AG04449 (cell line): ENCODE measurements at regions not wholly inside any gene's neighbourhood (a gene's known extent, or its start where the extent isn't known, plus 50 kb on each side); places are given as distances from the start of the nearest gene placed in this dataset.

Experiments used
- CTCF ChIA-PET: fragments of 350-600 bp; formaldehyde crosslinking; extraction: SDS; loops from one replicate; lab custom pipeline; 2021; ENCODE audit warnings: antibody characterized with exemption; lab: Yijun Ruan, JAX
- POLR2A ChIA-PET: fragments of 400-600, 350-600 bp; formaldehyde crosslinking; extraction: SDS; loops from one replicate; lab custom pipeline; 2020; ENCODE audit warnings: antibody characterized with exemption, inconsistent platforms; lab: Yijun Ruan, JAX
- DNase-seq: peaks from one replicate; pipeline ENCODE4 v3.0.0-alpha.2; 2010; ENCODE audit warnings: low read depth, low spot score
- H3K4me3 ChIP-seq: 2 replicates; pipeline ENCODE4 v1.5.1; 2011; ENCODE audit warnings: low read depth, mild to moderate bottlenecking, control low read depth, low read length
- TF ChIP-seq, protein P1 (sequence below): IDR thresholded peaks from one replicate; pipeline ENCODE4 v1.5.1; 2011; ENCODE audit warnings: mild to moderate bottlenecking, moderate library complexity, low read length, control low read depth, inconsistent platforms; ENCODE audit not compliant: insufficient read depth; ENCODE audit errors: missing control alignments

DNA sequence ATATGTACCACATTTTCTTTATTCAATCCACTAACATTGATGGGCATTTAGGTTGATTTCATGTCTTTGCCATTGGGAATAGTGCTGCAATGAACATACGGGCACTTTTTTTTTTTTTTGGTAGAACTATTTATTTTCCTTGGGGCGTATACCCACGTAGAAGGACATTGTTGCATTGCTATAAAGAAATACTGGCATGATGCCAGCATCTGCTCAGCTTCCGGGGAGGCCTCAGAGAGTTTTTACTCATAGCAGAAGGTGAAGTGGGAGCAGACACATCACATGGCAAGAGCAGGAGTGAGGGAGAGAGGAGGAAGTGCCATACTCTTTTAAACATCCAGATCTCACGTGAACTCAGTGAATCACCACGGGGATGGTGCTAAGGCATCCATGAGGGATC, 197.0 kb downstream of the SQOR start:
- no peak overlapping the region for H3K4me3 ChIP-seq
- DNase-seq, result no peak
- CTCF ChIA-PET, result no interaction called here
- POLR2A ChIA-PET, result no interaction called here
- TF ChIP-seq, protein P1, sequence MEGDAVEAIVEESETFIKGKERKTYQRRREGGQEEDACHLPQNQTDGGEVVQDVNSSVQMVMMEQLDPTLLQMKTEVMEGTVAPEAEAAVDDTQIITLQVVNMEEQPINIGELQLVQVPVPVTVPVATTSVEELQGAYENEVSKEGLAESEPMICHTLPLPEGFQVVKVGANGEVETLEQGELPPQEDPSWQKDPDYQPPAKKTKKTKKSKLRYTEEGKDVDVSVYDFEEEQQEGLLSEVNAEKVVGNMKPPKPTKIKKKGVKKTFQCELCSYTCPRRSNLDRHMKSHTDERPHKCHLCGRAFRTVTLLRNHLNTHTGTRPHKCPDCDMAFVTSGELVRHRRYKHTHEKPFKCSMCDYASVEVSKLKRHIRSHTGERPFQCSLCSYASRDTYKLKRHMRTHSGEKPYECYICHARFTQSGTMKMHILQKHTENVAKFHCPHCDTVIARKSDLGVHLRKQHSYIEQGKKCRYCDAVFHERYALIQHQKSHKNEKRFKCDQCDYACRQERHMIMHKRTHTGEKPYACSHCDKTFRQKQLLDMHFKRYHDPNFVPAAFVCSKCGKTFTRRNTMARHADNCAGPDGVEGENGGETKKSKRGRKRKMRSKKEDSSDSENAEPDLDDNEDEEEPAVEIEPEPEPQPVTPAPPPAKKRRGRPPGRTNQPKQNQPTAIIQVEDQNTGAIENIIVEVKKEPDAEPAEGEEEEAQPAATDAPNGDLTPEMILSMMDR, result no peak

DNA sequence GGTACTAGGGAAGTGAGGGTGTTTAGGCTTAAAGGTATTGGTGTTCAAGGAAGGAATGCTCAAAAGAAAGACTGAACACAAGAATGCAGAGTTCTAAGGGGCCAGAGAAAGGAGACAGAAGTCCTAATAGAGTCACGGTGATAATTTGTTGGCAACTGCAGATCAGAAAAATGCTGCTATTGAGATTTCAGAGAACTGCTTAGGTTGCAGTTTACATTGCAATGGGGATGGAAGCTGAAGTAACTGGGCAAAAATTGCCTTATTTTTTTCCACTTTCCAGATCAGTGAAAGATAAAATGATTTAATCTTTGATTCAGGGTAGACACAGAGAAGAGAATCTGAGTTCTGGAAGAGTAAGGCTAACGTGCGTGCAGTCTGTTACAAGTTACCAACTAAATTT, 199.8 kb downstream of the SQOR start:
- CTCF ChIA-PET, result no interaction called here
- no peak for DNase-seq
- H3K4me3 ChIP-seq, result no peak overlapping the region
- TF ChIP-seq, protein P1, result no peak
- POLR2A ChIA-PET, result no interaction called here

DNA sequence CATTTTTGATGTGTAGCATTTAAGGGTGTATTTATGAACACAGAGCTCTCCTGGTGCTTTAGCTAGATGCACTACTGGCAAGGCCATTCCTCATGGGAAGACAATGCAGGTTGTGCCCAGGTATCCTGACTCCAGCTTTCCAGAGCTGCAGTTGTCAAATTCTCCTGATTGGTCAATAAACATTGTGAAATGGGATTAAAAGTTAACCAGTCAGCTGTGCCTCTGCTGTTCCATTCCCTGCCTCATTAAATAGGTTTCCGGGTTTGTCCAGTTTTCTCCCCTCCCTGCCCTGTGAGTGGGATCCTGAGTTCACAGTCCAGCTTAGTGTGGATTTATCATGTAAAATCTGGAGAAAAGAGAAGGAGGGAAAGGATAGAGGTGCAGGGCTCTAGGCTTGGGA, 207.3 kb downstream of the SQOR start:
- H3K4me3 ChIP-seq, result no peak overlapping the region
- POLR2A ChIA-PET, result no interaction called here
- DNase-seq, result no peak
- TF ChIP-seq, protein P1, result no peak
- CTCF ChIA-PET, result no interaction called here

DNA sequence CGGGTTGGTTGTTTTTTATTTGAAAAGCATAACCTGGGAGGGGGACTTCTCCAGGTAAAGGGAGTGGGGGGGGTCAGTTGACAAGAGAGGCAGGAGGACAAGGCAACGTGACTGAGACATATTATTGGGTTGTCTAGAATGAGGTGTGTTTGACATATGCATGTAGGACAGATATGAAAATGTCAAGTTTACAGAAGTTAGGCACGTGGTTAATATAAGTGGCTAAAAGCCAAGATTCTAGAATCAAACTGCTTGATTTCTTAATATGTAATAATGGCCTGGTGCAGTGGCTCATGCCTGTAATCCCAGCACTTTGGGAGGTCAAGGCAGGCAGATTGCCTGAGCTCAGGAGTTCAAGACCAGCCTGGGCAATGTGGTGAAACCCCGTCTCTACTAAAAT, 212.8 kb downstream of the SQOR start:
- ChIA-PET POLR2A (no interaction called here), CTCF (no interaction called here)
- no peak overlapping the region for H3K4me3 ChIP-seq
- no peak for DNase-seq
- TF ChIP-seq, protein P1, result no peak

DNA sequence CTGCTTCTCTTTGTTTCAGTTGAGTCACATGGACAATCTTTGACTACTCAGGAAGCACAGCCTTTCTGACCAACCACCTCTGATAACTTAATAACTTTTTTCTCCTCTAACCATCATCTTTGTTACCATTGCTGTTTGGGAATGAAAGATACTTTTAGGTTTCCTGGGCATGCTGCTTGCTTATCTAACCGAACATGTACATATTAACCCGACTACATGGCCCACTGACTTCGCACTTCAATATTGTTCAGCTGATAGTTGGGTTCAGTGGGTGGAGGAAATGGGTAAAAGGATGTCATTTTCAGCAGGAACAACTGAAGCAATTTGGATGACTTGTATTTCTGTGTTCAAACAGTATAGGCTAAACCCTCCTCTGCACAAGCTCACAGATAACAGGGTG, 214.3 kb downstream of the SQOR start:
- no peak overlapping the region for H3K4me3 ChIP-seq
- TF ChIP-seq, protein P1, result no peak
- ChIA-PET POLR2A (no interaction called here), CTCF (interaction anchor here (0.7 kb wide), 1 partner anchor 312 kb away, joined by 3 read pairs; no protein-coding TSS in a partner anchor)
- no peak for DNase-seq

DNA sequence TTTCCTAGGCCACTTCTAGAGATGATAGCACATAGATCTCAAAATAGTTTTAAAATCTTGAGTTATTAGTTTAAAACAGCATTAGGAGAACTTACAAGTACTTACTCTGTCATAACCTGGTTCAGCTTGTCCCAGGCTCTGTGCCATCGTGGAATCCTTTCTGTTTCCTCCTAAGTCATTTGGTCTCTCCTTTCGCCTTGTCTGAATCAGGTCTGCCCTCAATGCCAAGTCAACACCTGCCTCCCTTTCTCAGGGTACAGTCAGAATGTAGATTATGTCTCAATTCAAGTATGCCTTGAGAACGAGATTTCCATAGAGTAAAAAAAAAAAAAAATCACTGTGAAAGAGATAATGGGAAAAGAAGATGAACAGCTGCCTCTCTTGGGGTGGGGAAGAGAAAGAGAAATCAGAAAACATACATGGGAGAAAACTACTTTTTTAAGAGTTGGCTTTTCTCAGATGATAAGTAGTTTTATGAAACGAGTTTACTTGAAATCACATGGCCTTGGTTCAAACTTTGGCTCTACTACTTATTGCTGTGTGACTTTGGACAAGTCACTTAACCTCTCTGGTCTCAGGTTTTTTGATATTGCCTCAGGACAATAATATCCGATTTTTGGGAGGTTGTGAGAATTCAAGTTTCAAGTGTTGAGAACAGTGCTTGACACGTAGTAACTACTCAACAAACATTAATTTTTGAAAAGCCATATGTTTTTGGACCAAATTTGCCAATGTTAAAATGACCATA, 219.8 kb downstream of the SQOR start:
- TF ChIP-seq, protein P1, result no peak
- CTCF ChIA-PET, result no interaction called here
- POLR2A ChIA-PET, result no interaction called here

More for the DNA sequence above, 219.8 kb downstream of the SQOR start:
- no peak for DNase-seq
- H3K4me3 ChIP-seq, result no peak overlapping the region
